Endothelial cell of umbilical vein (primary cell): ENCODE measurements at regions not wholly inside any gene's neighbourhood (a gene's known extent, or its start where the extent isn't known, plus 50 kb on each side); places are given as distances from the start of the nearest gene placed in this dataset.

ENCODE experiments used
- CTCF ChIP-seq, 2 donors: IDR thresholded peaks; 1 replicate in 1 of 2; 2 replicates in 1 of 2; pipeline ENCODE4 v1.5.1; 2011; ENCODE audit warnings: low read length in 2 of 2, mild to moderate bottlenecking in 2 of 2, moderate library complexity in 2 of 2, control low read depth in 1 of 2, inconsistent platforms in 1 of 2, low read depth in 1 of 2; ENCODE audit not compliant: insufficient read depth in 1 of 2; ENCODE audit errors: extremely low read depth in 1 of 2
- EZH2 ChIP-seq: IDR thresholded peaks from 2 replicates; pipeline ENCODE4 v1.6.1; 2012; ENCODE audit warnings: borderline replicate concordance, low read depth, mild to moderate bottlenecking, moderate library complexity, low read length, inconsistent platforms; ENCODE audit not compliant: severe bottlenecking
- GATA2 ChIP-seq: IDR thresholded peaks from 2 replicates; pipeline ENCODE4 v1.7.0; 2011; ENCODE audit warnings: low read depth, mild to moderate bottlenecking, moderate library complexity, mixed read lengths, low read length; ENCODE audit not compliant: insufficient read length, insufficient read depth
- POLR2A ChIP-seq: IDR thresholded peaks from 2 replicates; pipeline ENCODE4 v1.6.1; 2012; ENCODE audit warnings: low read depth, mild to moderate bottlenecking, control low read depth, low read length
- POLR2AphosphoS5 ChIP-seq: IDR thresholded peaks from 2 replicates; pipeline ENCODE4 v1.6.1; 2012; ENCODE audit warnings: low read depth, mild to moderate bottlenecking, control low read depth, low read length, moderate library complexity; ENCODE audit not compliant: insufficient read depth

- no peak for TF ChIP-seq POLR2A
- TF ChIP-seq CTCF (IDR thresholded peaks at IDR 0.05; ENCODE audit: extremely low read depth in 1 of 2, insufficient read depth in 1 of 2, low read depth in 1 of 2, low read length in 2 of 2) = no peak
- TF ChIP-seq GATA2 = no peak
- TF ChIP-seq POLR2AphosphoS5 = no peak
- no peak for TF ChIP-seq EZH2
Observed at GRCh38 chr5:120134944-120135343, 329.2 kb upstream of the PRR16 start.
